ENCODE measurements at regions not wholly inside any gene's neighbourhood (a gene's known extent, or its start where the extent isn't known, plus 50 kb on each side); places are given as distances from the start of the nearest gene placed in this dataset.
"Not testable (repeated sequence)": the region's sequence is repeated elsewhere in the genome, so short reads cannot be mapped to it uniquely, and the experiment has no call there.

DNA sequence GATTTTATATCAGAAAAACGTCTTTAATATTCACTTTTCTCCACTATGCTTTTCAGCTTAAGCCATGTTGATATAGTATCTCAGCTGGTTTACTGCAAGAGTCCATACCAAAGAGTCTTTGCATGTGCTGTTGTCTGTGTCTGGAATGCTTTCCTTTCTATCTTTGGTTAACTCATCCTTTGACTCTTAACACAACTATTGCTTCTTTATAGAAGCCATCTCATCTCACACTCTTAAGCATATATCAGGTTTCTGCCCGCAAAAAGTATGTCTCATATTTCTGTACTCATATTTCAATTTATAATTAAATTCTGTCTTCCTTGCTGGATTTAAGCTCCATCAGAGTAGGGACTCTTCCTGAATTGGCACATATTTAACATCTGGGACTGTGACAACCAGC is 220.9 kb upstream of the KCNK2 start:
- no peak for DNase-seq (ENCODE audit: low read depth in 2 of 2)

DNA sequence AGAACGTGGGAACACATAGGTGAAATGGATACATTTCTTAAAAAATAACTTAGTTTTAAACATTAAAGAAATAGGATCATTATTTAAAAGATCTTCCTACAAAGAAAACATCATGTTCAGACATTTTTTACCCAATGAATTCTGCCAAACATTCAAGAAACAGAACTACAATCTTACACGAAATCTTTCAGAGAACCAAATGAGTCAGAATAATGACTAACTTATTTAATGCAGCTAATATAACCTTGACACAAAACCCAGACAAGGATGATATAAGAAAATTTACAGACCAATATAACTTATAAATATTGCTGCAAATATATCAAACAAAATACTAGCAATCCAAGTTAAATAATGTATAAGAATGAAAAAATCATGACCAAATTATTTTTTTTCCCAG is 220.1 kb upstream of the KCNK2 start:
- DNase-seq (ENCODE audit: low read depth in 2 of 2), result no peak

- DNase-seq (ENCODE audit: low read depth in 2 of 2), result no peak
These were observed 217.4 kb upstream of the KCNK2 start for GRCh38 chr1:214864896-214865688.

DNA sequence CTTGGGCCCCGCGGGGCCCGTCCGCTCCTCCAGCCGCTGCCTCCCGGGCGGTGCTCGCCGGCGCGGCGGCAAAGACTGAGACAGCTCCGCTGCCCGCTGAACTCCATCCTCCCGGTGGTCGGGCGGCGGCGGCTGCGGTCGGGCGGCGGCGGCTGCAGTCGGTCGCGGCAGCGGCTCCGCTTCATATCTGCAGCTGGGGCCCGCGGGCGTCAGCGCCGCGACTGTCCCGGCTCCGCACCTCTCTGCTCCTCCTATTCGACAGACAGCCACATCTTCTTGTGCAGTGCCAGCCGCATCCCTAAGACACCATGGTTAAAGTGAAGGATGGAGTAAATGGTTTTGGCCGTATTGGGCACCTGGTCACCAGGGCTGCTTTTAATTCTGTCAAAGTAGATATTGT is 212.1 kb upstream of the KCNK2 start:
- DNase-seq (ENCODE audit: low read depth in 2 of 2), result not testable (repeated sequence)

GRCh38 chr1:214880956-214881355 is 201.6 kb upstream of the KCNK2 start:
- DNase-seq (ENCODE audit: low read depth in 2 of 2), result no peak

- no peak for DNase-seq (ENCODE audit: low read depth in 2 of 2)
These were observed 199.9 kb upstream of the KCNK2 start for GRCh38 chr1:214882616-214883015.

DNA sequence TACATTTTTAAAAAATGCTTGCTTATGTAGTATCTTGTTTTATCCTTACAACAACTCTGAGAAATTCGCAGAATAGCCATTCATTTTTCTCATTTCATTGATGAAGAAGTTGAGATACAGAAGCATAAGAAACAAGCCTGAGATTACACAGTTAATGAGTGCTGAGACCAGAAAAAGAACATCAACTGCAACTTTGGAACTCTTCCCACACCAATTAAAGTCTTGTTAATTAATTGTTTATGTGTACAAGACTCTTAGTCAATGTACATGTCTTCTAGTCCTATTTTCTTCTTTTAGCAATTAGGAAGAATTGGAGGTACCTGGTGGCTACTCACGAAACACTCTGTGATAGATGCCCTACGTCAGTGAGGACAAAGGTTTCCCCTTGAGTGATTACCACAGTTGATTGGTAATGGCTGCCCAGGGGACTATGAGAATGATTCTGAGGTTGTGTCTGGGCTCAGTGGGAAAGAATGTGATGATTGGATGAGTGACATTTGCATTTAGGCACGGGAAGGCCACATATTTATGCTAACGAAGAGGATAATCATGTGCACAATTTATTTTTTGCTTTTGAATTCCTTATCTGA is 187.4 kb upstream of the KCNK2 start:
- DNase-seq (ENCODE audit: low read depth in 2 of 2), result no peak

DNA sequence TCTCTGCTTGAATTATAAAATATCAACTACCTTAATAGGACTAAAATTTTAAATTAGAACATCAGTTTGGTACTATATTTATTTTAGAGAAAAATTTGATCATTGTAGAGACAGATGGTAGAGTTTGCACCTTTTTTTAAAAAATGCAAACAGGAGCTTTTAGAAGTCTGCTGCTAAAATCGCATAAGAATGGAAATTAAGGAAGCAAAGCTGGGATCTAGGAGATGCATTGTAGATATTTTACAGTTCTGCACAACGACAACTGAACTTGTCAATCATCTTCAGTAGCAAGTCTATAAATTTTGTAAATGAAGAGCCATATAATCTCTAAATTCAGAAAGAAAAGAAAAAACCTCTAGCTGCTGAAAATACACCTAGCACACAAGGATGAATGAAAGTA is 185.6 kb upstream of the KCNK2 start:
- DNase-seq (ENCODE audit: low read depth in 2 of 2), result no peak

- no peak for DNase-seq (ENCODE audit: low read depth in 2 of 2)
These were observed 185.0 kb upstream of the KCNK2 start for GRCh38 chr1:214897581-214897980.

GRCh38 chr1:214898161-214898560 is 184.4 kb upstream of the KCNK2 start:
- no peak for DNase-seq (ENCODE audit: low read depth in 2 of 2)

DNA sequence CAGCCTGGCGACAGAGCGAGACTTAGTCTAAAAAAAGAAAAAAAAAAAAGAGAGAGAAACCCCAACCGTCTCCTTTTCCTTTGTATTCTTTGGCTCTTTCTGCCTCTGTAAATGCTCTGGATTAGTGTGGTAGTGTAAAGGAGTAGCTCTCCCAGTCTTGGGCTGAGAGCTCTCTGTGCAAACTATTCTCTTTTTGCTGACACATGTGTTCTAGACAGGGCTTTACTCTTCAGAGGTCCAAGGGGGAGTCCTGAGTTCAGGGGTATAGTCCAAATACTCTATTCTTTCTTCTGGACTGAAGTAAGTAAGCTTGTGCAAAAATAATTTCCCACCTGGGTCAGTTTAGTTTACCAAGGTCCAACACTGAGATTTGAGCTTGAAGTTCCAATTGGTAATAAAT is 183.8 kb upstream of the KCNK2 start:
- DNase-seq (ENCODE audit: low read depth in 2 of 2), result no peak

- DNase-seq (ENCODE audit: low read depth in 2 of 2), result no peak
These were observed 182.6 kb upstream of the KCNK2 start for GRCh38 chr1:214899908-214900460.

GRCh38 chr1:214900590-214900989 is 181.9 kb upstream of the KCNK2 start:
- no peak for DNase-seq (ENCODE audit: low read depth in 2 of 2)

DNA sequence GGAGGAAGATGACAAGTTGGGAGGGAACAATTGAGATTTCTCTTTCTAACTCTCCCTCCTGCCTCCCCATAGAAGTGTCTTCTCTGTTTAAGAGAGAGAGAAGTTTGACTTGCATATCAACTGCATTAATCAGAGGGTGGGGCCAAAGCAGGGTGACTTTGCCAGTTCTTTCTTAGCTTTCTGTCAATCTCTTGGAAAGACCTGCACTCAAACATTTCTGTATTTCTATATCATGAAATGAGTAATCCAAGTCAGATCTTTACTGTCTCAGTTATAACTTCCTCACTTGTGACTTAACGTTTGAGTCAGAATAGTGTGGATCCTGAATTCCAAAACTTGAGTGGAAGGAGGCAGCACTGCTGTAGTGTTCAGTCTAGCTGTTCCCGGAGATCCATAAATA is 180.8 kb upstream of the KCNK2 start:
- DNase-seq (ENCODE audit: low read depth in 2 of 2), result no peak

DNA sequence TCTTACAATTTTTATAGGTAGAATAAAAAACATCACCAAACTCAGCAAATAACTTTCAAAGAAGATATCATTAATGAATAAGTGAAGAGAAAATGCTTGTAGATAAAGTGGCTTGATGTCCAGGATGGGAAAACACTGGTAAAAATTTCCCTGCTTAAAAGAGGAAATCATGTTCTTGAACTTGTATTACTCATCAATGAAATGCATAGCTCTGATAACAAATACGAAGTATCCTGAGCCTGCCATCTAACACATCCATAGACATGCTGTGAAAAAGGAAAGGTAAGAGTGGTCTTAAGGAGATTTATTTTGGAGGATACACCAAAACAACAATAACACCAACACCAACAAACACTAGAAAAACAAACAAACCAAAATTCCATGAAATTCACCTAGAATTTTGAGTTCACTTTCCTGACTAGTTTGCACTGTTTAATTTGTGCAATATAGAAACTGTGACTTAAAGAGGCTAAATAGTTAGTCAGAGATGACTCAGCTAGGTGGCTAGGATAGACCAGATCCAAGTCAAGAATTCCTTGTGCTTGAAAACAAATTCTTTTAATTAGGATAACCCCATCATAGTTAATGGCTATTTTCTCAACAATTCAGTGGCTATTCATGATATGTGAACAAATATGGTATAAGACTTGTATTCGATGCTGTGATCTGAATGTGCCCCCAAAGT is 179.8 kb upstream of the KCNK2 start:
- no peak for DNase-seq (ENCODE audit: low read depth in 2 of 2)

DNA sequence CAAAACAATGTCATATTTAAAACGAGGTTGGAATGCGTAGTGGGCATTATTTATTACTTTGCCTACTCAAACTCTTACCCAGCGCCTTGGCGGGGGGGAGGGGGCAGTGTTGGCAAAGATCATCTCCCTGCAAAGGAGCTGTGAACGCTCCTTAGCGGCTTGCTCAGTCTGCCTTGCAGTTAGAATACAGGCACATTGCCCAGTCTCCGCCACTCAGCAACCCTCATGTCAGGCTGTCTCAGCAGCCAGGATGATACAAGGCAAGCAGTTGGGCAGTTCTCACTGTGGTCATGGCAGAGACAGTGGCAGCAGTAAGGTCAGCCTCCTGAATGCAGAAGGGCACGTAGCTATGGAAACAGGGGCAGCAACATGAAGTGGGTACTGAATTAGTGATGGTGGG is 170.4 kb upstream of the KCNK2 start:
- DNase-seq (ENCODE audit: low read depth in 2 of 2), result no peak

- no peak for DNase-seq (ENCODE audit: low read depth in 2 of 2)
These were observed 168.6 kb upstream of the KCNK2 start for GRCh38 chr1:214913966-214914365.

DNA sequence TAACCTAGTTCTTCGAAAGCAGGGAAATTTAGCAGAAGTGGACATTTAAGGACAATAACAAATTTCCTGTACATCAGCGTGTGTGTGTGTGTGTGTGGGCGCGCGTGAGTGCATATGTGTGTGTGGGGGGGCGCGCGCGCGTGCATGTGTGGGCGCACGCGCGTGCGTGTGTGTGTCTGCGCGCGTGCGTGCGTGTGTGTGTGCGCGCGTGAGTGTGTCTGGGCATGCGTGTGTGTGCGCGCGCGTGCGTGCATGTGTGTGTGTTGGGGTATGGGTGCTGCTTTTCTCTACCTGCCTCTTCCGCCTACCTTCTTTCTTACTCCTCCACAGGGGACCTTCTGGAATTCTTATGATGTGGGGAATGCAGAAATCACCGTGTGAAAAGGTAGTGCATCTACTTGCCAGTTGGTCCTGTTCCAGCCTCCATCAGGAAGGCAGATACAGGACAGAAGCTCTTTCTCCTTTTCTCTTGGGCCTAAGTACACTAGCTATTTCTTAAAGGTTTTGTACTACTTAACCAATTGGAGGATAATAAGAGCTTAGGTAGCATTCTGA is 165.4 kb upstream of the KCNK2 start:
- no peak for DNase-seq (ENCODE audit: low read depth in 2 of 2)

- no peak for DNase-seq (ENCODE audit: low read depth in 2 of 2)
These were observed 163.8 kb upstream of the KCNK2 start for GRCh38 chr1:214918745-214919144.

GRCh38 chr1:214920337-214920736 is 162.2 kb upstream of the KCNK2 start:
- DNase-seq (ENCODE audit: low read depth in 2 of 2), result no peak

DNA sequence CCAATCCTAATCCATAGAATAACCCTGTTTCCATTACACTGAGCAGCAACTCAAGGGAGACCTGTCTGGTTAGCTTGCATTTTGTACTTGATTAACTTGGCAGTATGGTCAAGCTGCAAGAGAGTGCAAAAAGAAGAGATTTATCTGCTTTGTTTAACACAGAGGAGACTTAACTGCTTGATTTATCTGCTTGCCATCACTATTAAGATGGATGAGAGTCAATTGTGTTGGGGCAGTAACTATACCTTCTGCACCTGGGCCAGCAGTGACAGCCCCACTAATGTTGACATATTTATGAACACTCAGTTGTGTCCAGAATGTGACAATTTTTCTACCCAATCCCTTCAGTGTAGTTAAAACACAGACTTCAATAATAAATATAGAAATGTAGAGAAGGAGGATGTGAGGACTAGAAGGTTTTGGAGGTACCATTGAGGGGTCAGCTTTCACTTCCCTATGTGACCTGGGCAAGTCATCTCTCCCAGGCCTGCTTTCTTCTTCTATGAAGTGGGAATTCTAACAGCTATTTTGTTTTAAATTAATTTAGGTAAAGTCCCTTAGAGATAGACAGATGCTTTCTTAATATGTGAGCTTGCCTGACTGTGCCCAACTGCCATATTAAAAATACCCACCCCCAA is 159.1 kb upstream of the KCNK2 start:
- DNase-seq (ENCODE audit: low read depth in 2 of 2), result no peak

DNA sequence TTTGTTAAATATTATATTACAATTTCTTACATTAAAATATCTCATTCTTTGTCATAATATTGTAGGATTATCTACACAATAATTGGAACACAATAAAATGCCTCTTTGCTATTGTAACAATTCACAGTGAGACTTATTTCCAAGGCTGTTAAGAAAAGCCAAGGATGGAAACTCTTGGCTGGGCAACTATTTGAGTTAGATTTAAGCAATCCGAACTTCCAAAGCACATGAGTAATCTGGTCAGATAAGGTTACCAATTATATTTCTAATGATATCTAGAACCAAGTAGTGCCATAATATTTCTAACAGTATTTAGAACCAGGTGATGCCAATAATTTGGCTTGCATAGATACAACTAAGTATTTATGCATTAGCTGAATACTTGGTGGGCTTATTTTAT is 154.7 kb upstream of the KCNK2 start:
- no peak for DNase-seq (ENCODE audit: low read depth in 2 of 2)
